Loucy (cell line): ENCODE measurements at regions not wholly inside any gene's neighbourhood (a gene's known extent, or its start where the extent isn't known, plus 50 kb on each side); places are given as distances from the start of the nearest gene placed in this dataset.

Experiments
- H2AFZ ChIP-seq: fragments of 200-600 bp; sonication (generic); 2 replicates; pipeline ENCODE4 v1.6.0; 2016; ENCODE audit warnings: antibody characterized with exemption, mild to moderate bottlenecking, low read length, moderate library complexity
- H3F3A ChIP-seq: fragments of 200-600 bp; 2 replicates; pipeline ENCODE4 v1.6.0; 2016; ENCODE audit warnings: antibody characterized with exemption, low read depth, mild to moderate bottlenecking
- H3K27me3 ChIP-seq: fragments of 200-600 bp; sonication (generic); 2 replicates; pipeline ENCODE4 v1.6.1; 2014; ENCODE audit warnings: low read length, mild to moderate bottlenecking; ENCODE audit not compliant: insufficient read depth, poor library complexity, severe bottlenecking
- H3K36me3 ChIP-seq: fragments of 200-600 bp; sonication (generic); 2 replicates; pipeline ENCODE4 v1.6.1; 2016; ENCODE audit warnings: low read length; ENCODE audit not compliant: insufficient read depth
- H3K4me1 ChIP-seq: fragments of 200-600 bp; sonication (generic); 2 replicates; pipeline ENCODE4 v1.5.1; 2014; ENCODE audit warnings: low read length, mild to moderate bottlenecking; ENCODE audit not compliant: insufficient read depth, poor library complexity, severe bottlenecking
- H3K4me2 ChIP-seq: fragments of 200-600 bp; sonication (generic); 2 replicates; pipeline ENCODE4 v1.6.0; 2014; ENCODE audit warnings: antibody characterized with exemption, low read length, low read depth, mild to moderate bottlenecking; ENCODE audit not compliant: poor library complexity, severe bottlenecking
- H3K4me3 ChIP-seq: fragments of 200-600 bp; sonication (generic); 2 replicates; pipeline ENCODE4 v1.5.1; 2014; ENCODE audit warnings: low read length, mild to moderate bottlenecking, mixed read lengths; ENCODE audit not compliant: poor library complexity, severe bottlenecking
- H3K79me2 ChIP-seq: fragments of 200-600 bp; sonication (generic); 2 replicates; pipeline ENCODE4 v1.6.1; 2014; ENCODE audit warnings: low read length; ENCODE audit not compliant: insufficient read depth
- H3K9ac ChIP-seq: fragments of 200-600 bp; sonication (generic); 2 replicates; pipeline ENCODE4 v1.6.0; 2014; ENCODE audit warnings: mild to moderate bottlenecking, low read depth, low read length, moderate library complexity; ENCODE audit not compliant: poor library complexity, severe bottlenecking
- H3K9me2 ChIP-seq: fragments of 200-600 bp; sonication (generic); replicated peaks from 2 replicates; pipeline ENCODE4 v1.6.1; 2016; ENCODE audit warnings: low read depth, low read length, mixed read lengths
- H3K9me3 ChIP-seq: fragments of 200-600 bp; sonication (generic); 2 replicates; pipeline ENCODE4 v1.6.1; 2014; ENCODE audit warnings: mild to moderate bottlenecking, antibody characterized with exemption, low read length, low read depth; ENCODE audit not compliant: insufficient read depth
- H4K20me1 ChIP-seq: fragments of 200-600 bp; sonication (generic); 2 replicates; pipeline ENCODE4 v1.6.0; 2014; ENCODE audit warnings: antibody characterized with exemption, low read length, mild to moderate bottlenecking; ENCODE audit not compliant: insufficient read depth, poor library complexity, severe bottlenecking
- EZH2phosphoT487 ChIP-seq: fragments of 200-600 bp; IDR thresholded peaks from 2 replicates; pipeline ENCODE4 v1.6.1; 2018; ENCODE audit warnings: antibody characterized with exemption, mild to moderate bottlenecking, moderate library complexity, borderline replicate concordance
- TF ChIP-seq, protein P1 (sequence below): fragments of 200-600 bp; sonication (generic); conservative IDR thresholded peaks from 2 replicates; pipeline ENCODE4 v1.5.1; 2014; ENCODE audit warnings: mild to moderate bottlenecking, antibody characterized with exemption, low read length

- Histone ChIP-seq H3K9ac (no peak overlapping the region), H3F3A (no peaks in the 10 kb centered on the region), H3K27me3 (no peaks in the 10 kb centered on the region), H2AFZ (no peak overlapping the region), H3K4me3 (no peak overlapping the region), H3K9me2 (no peaks in the 10 kb centered on the region), H3K9me3 (no peaks in the 10 kb centered on the region), H3K79me2 (no peaks in the 10 kb centered on the region), H3K36me3 (no peaks in the 10 kb centered on the region), H3K4me2 (no peak overlapping the region), H3K4me1 (no peaks in the 10 kb centered on the region), H4K20me1 (no peaks in the 10 kb centered on the region)
- no peak for TF ChIP-seq EZH2phosphoT487
- TF ChIP-seq, protein P1, sequence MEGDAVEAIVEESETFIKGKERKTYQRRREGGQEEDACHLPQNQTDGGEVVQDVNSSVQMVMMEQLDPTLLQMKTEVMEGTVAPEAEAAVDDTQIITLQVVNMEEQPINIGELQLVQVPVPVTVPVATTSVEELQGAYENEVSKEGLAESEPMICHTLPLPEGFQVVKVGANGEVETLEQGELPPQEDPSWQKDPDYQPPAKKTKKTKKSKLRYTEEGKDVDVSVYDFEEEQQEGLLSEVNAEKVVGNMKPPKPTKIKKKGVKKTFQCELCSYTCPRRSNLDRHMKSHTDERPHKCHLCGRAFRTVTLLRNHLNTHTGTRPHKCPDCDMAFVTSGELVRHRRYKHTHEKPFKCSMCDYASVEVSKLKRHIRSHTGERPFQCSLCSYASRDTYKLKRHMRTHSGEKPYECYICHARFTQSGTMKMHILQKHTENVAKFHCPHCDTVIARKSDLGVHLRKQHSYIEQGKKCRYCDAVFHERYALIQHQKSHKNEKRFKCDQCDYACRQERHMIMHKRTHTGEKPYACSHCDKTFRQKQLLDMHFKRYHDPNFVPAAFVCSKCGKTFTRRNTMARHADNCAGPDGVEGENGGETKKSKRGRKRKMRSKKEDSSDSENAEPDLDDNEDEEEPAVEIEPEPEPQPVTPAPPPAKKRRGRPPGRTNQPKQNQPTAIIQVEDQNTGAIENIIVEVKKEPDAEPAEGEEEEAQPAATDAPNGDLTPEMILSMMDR: no peak
Measured at GRCh38 chr2:53407363-53408080, 360.1 kb upstream of the CHAC2 start.

DNA sequence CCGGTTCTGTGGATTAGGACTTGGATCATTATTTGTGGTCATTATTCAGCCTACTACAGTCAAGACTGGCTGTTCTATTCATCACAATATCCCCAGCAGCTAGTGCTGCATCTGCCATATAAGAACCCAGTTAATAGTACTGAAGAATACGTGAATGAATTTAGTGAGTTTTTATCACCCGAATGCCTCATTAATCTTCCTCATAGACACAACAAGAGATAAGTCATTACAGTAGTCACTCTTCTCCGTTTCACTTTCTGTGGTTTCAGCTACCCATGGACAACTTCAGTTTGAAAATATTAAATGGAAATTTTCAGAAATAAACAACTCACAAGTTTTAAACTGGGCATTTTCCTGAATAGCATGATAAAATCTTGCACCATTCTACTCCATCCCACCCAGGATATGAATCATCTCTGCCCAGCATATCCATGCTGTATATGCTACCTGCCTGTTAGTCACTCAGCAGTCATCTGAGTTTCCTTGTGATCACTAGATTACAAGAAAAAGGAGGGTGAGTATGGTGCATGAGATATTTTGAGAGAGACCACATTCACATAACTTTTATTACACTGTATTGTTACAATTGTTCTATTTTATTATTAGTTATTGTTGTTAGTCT, 363.7 kb upstream of the CHAC2 start:
- no peaks in the 10 kb centered on the region for H3K4me1 ChIP-seq
- no peaks in the 10 kb centered on the region for H3K79me2 ChIP-seq
- H3K4me2 ChIP-seq: no peak overlapping the region
- H3K9me3 ChIP-seq: no peaks in the 10 kb centered on the region
- TF ChIP-seq, protein P1: no peak
- no peak for TF ChIP-seq EZH2phosphoT487
- no peak overlapping the region for H2AFZ ChIP-seq
- no peak overlapping the region for H3K9ac ChIP-seq
- no peaks in the 10 kb centered on the region for H3K9me2 ChIP-seq
- H3K27me3 ChIP-seq: no peaks in the 10 kb centered on the region
- H3F3A ChIP-seq: no peaks in the 10 kb centered on the region
- H3K36me3 ChIP-seq: no peaks in the 10 kb centered on the region
- H3K4me3 ChIP-seq: no peak overlapping the region
- no peaks in the 10 kb centered on the region for H4K20me1 ChIP-seq

- H2AFZ ChIP-seq: no peak overlapping the region
- H3K36me3 ChIP-seq: no peaks in the 10 kb centered on the region
- H3K27me3 ChIP-seq: no peaks in the 10 kb centered on the region
- no peaks in the 10 kb centered on the region for H3K4me1 ChIP-seq
- H3K9ac ChIP-seq: no peak overlapping the region
- no peaks in the 10 kb centered on the region for H3K9me3 ChIP-seq
- H3K9me2 ChIP-seq: no peaks in the 10 kb centered on the region
- no peaks in the 10 kb centered on the region for H4K20me1 ChIP-seq
- H3K4me2 ChIP-seq: no peak overlapping the region
- H3F3A ChIP-seq: no peaks in the 10 kb centered on the region
- no peak overlapping the region for H3K4me3 ChIP-seq
- no peaks in the 10 kb centered on the region for H3K79me2 ChIP-seq
- TF ChIP-seq, protein P1: no peak
- TF ChIP-seq EZH2phosphoT487: no peak
Measured at GRCh38 chr2:53397085-53397484, 370.5 kb upstream of the CHAC2 start.
